ENCODE measurements at regions not wholly inside any gene's neighbourhood (a gene's known extent, or its start where the extent isn't known, plus 50 kb on each side); places are given as distances from the start of the nearest gene placed in this dataset.
"Not testable (repeated sequence)": the region's sequence is repeated elsewhere in the genome, so short reads cannot be mapped to it uniquely, and the experiment has no call there.

DNA sequence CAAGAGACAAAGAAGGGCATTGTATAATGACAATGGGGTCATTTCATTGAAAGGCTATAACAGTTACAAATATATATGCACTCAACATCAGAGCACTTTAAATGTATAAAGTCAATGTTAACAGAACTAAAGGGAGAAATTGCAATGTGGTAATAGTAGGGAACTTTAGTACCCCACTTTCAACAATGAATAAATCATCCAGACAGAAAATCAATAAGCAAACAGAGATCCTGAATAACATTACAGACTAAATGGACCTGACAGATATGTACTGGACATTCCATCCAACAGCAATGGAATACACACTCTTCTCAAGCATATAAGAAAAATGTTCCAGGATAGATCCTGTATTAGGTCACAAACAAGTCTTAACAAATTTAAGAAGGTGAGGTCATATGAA lies 90.5 kb upstream of the ALKAL2 start:
- no peak for DNase-seq (ENCODE audit: low read depth in 2 of 2)

GRCh38 chr2:377414-377813 lies 89.5 kb upstream of the ALKAL2 start:
- DNase-seq (ENCODE audit: low read depth in 2 of 2), result no peak

- no peak for DNase-seq (ENCODE audit: low read depth in 2 of 2)
Measured at GRCh38 chr2:375956-376307, 88.0 kb upstream of the ALKAL2 start.

- no peak for DNase-seq (ENCODE audit: low read depth in 2 of 2)
Measured at GRCh38 chr2:375270-375955, 87.5 kb upstream of the ALKAL2 start.

GRCh38 chr2:368386-368785 lies 80.5 kb upstream of the ALKAL2 start:
- no peak for DNase-seq (ENCODE audit: low read depth in 2 of 2)

- DNase-seq (ENCODE audit: low read depth in 2 of 2), result no peak
Measured at GRCh38 chr2:367246-367645, 79.4 kb upstream of the ALKAL2 start.

DNA sequence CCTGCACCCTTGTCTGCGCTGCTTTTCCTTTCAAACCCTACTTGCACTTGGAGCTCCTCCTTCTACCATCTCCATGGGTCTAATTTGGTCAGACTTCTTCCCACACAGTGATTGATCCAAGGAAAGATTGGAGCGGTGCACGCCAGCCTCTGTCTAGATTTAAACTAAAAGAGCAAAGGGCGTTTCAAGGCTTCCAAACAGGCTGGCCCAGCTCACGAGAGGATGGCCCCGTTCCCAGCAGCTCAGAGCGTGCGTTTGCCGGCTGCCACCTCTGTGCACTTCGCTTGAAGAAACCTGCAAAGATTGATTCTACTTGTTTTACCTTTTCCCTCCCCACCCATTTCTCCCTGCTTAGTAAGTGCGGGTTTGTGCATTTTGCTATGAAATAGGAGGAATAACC lies 78.8 kb upstream of the ALKAL2 start:
- DNase-seq (ENCODE audit: low read depth in 2 of 2), result no peak

DNA sequence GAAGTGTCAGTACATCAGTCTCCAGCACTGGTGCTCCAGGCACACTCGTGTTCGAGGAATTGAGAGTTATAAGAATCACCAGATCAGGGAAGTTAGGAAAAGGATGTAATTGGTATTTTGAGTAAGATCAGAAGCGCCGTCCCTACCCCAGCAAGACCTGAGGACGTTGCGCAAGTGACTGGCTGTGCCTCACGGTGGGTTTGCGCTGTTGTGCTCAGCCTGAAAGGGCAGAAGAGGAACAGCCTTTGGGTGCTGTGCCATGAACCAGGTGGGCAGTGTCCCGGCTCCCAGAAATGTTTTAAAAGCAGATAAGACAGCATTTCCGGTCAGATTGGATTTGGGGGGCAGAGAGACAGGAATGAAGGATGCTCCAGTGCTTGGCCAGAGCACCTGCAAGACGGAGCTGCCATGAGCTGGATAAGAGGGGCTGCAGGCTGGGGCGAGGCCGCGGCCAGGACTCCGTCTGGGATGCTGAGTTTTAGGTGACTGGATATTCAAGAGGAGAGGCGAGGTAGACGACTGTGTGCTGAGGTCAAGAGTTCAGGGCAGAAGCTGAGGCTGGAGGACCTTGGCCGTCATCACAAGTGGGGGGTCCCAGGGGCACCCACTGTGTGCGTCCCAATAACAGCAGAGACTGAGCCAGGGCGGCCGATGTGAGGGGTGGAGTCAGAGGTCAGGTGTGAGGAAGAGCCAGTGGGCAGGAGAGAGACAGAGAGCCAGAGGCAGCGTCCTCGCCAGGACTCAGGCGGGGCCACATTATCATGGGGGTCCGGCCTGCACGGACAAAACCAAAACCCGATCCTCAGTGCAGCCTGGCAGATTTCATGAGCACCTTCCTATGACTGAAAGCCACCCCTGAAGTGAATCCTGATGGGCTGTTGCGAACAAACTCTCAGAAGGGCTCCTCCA lies 77.7 kb upstream of the ALKAL2 start:
- no peak for DNase-seq (ENCODE audit: low read depth in 2 of 2)

DNA sequence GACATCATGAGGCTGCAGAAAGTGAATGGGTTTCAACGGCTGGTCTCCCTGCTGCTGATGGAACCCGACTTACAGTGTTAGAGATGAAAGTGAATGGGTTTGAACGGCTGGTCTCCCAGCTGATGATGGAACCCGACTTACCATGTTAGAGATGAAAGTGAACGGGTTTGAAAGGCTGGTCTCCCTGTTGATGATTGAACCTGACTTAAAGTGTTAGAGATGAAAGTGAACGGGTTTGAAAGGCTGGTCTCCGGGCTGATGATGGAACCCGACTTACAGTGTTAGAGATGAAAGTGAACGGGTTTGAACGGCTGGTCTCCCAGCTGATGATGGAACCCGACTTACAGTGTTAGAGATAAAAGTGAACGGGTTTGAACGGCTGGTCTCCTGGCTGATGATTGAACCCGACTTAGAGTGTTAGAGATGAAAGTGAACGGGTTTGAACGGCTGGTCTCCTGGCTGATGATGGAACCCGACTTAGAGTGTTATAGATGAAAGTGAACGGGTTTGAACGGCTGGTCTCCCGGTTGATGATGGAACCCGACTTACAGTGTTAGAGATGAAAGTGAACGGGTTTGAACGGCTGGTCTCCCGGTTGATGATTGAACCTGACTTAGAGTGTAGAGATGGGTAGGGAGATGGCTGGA lies 76.1 kb upstream of the ALKAL2 start:
- no peak for DNase-seq (ENCODE audit: low read depth in 2 of 2)

- no peak for DNase-seq (ENCODE audit: low read depth in 2 of 2)
Measured at GRCh38 chr2:362924-363323, 75.0 kb upstream of the ALKAL2 start.

DNA sequence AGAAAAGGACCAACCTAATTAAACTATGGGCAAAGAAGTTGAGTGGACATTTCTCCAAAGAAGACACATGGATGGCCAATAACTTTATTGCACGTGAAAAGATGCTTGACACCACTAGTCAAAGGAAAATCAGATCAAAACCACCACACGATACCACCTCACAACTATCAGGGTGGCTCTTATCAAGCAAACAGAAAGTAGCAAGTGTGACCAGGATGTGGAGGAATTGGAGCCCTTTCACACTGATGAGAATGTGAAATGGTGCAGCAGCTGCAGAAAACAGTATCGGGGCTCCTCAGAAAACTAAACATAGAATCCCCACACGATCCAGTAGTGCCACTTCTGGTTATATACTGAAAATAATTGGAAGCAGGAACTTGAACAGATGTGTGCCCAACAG lies 72.2 kb upstream of the ALKAL2 start:
- no peak for DNase-seq (ENCODE audit: low read depth in 2 of 2)

GRCh38 chr2:359047-359446 lies 71.2 kb upstream of the ALKAL2 start:
- DNase-seq (ENCODE audit: low read depth in 2 of 2), result no peak

- DNase-seq (ENCODE audit: low read depth in 2 of 2), result no peak
Measured at GRCh38 chr2:357811-358210, 69.9 kb upstream of the ALKAL2 start.

- DNase-seq (ENCODE audit: low read depth in 2 of 2), result not testable (repeated sequence)
Measured at GRCh38 chr2:356304-356703, 68.4 kb upstream of the ALKAL2 start.

DNA sequence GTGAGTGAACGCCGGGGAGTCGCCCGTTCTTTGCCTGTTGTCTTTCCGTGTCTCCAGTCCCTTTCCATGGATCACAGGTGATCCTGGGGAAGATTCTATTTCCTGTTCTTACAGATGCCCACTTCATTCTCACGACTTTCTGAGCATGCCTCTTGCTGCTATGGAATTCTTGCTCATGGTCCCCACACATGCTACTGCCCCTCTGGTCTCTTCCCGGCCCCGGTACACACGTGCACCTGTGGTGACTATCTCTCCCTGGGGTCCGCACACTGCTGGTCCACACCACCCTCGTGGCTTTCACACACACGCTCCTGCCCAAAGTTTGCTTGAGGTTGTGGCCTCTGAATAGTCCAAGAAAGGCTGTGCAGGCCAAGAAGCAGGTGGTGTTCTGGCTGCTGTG lies 67.9 kb upstream of the ALKAL2 start:
- DNase-seq (ENCODE audit: low read depth in 2 of 2), result no peak

GRCh38 chr2:352696-353095 lies 64.8 kb upstream of the ALKAL2 start:
- DNase-seq (ENCODE audit: low read depth in 2 of 2), result no peak

DNA sequence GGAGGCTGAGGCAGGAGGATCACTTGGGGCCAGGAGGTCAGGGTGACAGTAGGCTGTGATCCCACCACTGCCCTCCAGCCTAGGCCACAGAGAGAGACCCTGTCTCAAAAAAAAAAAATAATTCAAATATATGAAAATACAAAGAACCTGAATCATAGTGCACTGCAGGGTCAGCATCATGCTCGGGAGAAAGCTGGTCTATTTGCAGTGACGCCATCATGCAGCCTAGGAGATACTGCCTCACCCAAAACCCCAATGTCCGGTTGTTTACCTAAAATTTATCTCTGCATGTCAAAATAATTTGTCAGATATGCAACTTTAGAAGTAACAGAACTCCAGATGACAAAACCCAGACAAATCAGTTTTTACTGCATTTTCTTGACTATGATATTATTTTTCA lies 61.5 kb upstream of the ALKAL2 start:
- no peak for DNase-seq (ENCODE audit: low read depth in 2 of 2)

DNA sequence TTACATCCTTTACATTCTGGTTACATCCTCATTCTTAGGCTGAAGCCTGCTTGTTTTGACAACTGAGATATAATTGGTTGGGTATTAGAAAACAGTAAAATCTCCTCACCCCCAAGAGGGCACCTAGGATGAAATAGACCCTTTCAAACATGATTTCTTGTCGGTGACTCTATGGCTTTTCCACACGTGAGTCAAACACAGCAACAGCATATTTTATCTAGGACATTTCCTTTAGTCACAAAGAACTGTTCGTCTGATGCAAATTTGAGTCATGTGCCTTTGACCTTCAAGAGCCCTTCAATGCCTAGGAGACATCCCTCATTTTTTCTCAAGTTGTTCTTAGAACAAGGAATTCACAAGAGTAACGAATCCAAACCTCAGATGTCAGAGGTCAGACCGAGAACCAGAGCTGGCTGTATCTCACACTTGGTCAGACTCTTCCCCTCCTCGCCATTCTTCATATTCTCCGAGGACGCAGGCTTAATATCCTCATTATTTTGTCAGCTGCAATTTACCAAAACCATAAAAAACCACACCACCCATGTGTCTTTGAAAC lies 60.5 kb upstream of the ALKAL2 start:
- no peak for DNase-seq (ENCODE audit: low read depth in 2 of 2)

DNA sequence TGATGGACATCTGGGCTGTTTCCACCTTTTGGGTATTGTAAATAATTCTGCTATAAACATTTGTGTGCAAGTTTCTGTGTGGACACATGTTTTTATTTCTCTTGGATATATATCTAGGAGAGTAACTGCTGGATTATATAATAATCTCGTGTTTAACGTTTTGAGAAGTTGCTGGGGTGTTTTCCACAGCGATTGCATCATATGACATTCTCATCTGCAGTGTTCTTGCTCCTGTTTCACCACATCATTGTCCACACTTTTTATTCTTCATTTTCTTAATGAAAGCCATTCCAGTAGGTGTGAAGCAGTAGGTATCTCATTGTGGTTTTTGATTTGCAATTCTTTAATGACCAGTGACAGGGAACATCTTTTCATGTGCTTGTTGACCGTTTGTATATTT lies 56.9 kb upstream of the ALKAL2 start:
- no peak for DNase-seq (ENCODE audit: low read depth in 2 of 2)

- DNase-seq (ENCODE audit: low read depth in 2 of 2), result no peak
Measured at GRCh38 chr2:343355-343754, 55.5 kb upstream of the ALKAL2 start.

- no peak for DNase-seq (ENCODE audit: low read depth in 2 of 2)
Measured at GRCh38 chr2:341912-342311, 54.0 kb upstream of the ALKAL2 start.

DNA sequence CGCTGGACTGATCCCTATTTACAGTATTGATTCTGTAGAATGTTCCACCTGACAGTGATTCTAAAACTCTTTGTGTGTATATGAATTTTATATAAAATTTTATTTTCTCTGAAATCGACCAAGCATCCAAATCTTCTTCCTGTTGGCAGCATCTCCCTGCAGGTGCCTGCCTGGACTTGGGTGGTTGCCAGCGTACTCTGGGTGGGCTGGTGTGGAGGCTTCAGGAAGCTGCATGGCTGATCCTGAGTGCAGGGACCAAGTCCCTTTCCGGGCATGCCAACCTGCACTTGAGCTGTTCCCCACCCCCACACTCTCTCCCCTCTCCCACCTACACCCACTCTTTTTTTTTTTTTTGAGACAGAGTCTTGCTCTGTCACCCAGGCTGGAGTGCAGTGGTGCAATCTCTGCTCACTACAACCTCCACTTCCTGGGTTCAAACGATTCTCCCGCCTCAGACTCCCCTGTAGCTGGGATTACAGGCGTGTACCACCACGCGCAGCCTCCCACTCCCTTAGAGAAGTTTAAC lies 53.2 kb upstream of the ALKAL2 start:
- no peak for DNase-seq (ENCODE audit: low read depth in 2 of 2)
